ENCODE measurements at regions not wholly inside any gene's neighbourhood (a gene's known extent, or its start where the extent isn't known, plus 50 kb on each side); places are given as distances from the start of the nearest gene placed in this dataset.
"Not testable (repeated sequence)": the region's sequence is repeated elsewhere in the genome, so short reads cannot be mapped to it uniquely, and the experiment has no call there.

GRCh38 chr6:115579565-115579964 lies 481.1 kb downstream of the FRK start:
- not testable (repeated sequence) for TF ChIP-seq CTCF, EZH2 (IDR thresholded peaks at IDR 0.05)

Data from neural progenitor cell (in vitro differentiated cells).